ENCODE measurements at regions not wholly inside any gene's neighbourhood (a gene's known extent, or its start where the extent isn't known, plus 50 kb on each side); places are given as distances from the start of the nearest gene placed in this dataset.
"Not testable (repeated sequence)": the region's sequence is repeated elsewhere in the genome, so short reads cannot be mapped to it uniquely, and the experiment has no call there.

- DNase-seq (ENCODE audit: low read depth), result no peak
Observed at GRCh38 chr9:33739398-33739797, 56.0 kb upstream of the PRSS3 start.

DNA sequence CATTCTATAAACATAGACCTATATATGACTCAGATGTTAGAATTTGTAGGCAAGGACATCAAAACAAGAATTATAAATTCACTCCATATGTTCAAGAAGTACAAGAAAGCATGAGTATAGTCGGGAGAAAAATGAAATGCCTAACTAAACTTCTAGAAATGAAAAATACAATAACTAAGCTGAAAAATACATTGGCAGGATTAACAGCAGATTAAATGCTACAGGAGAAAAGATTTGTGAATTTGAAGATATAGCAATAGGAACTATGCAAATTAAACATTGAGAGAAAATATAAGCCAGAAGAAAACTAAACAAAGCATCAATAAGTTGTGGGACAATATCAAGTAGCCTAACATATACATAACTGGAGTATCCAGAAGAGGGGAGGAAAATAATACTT, 55.3 kb upstream of the PRSS3 start:
- DNase-seq (ENCODE audit: low read depth), result no peak

- not testable (repeated sequence) for DNase-seq (ENCODE audit: low read depth)
Observed at GRCh38 chr9:33740958-33741357, 54.4 kb upstream of the PRSS3 start.

- DNase-seq (ENCODE audit: low read depth), result no peak
Observed at GRCh38 chr9:33742051-33742450, 53.3 kb upstream of the PRSS3 start.

- DNase-seq (ENCODE audit: low read depth), result no peak
Observed at GRCh38 chr9:33742519-33742918, 52.8 kb upstream of the PRSS3 start.

Data from activated T-helper 9 cell treated with anti-CD3 and anti-CD28 coated beads, Interleukin-2, amount 50 U/mL, for 16 hours (primary cell).